SJSA1 (cell line): ENCODE measurements at regions not wholly inside any gene's neighbourhood (a gene's known extent, or its start where the extent isn't known, plus 50 kb on each side); places are given as distances from the start of the nearest gene placed in this dataset.
"Not testable (repeated sequence)": the region's sequence is repeated elsewhere in the genome, so short reads cannot be mapped to it uniquely, and the experiment has no call there.

ENCODE experiments used
- DNase-seq, 2 experiments: peaks; one replicate each; pipeline ENCODE4 v3.0.0-alpha.2; 2015 to 2020; ENCODE audit warnings: low spot score in 2 of 2, low read depth in 1 of 2
- H3K27ac ChIP-seq: fragments of 250-450 bp; sonication (Bioruptor Pico); 2 replicates; pipeline ENCODE4 v1.5.1; 2020; ENCODE audit warnings: mild to moderate bottlenecking, moderate library complexity
- H3K27me3 ChIP-seq: fragments of 250-450 bp; sonication (Bioruptor Pico); replicated peaks from 2 replicates; pipeline ENCODE4 v1.5.1; 2020; ENCODE audit warnings: mild to moderate bottlenecking, moderate library complexity
- H3K36me3 ChIP-seq: fragments of 250-450 bp; sonication (Bioruptor Pico); 2 replicates; pipeline ENCODE4 v1.5.1; 2020; ENCODE audit warnings: mild to moderate bottlenecking
- H3K4me1 ChIP-seq: fragments of 250-450 bp; sonication (Bioruptor Pico); replicated peaks from 2 replicates; pipeline ENCODE4 v1.6.1; 2021; ENCODE audit warnings: mild to moderate bottlenecking
- H3K4me3 ChIP-seq: fragments of 250-450 bp; sonication (Bioruptor Pico); 2 replicates; pipeline ENCODE4 v1.5.1; 2020; ENCODE audit warnings: mild to moderate bottlenecking
- H3K9me3 ChIP-seq: fragments of 250-450 bp; sonication (Bioruptor Pico); replicated peaks from 2 replicates; pipeline ENCODE4 v1.5.1; 2020; ENCODE audit warnings: mild to moderate bottlenecking

GRCh38 chr7:150087478-150087877, 213.7 kb downstream of the ATP6V0E2 start:
- not testable (repeated sequence) for H3K27me3 ChIP-seq, H3K4me1 ChIP-seq, H3K4me3 ChIP-seq, H3K27ac ChIP-seq, H3K9me3 ChIP-seq, DNase-seq, H3K36me3 ChIP-seq

GRCh38 chr7:150089139-150089538, 215.4 kb downstream of the ATP6V0E2 start:
- H3K27me3 ChIP-seq, H3K36me3 ChIP-seq, H3K9me3 ChIP-seq, H3K4me3 ChIP-seq, DNase-seq, H3K27ac ChIP-seq, H3K4me1 ChIP-seq: not testable (repeated sequence)

GRCh38 chr7:150090776-150091175, 217.0 kb downstream of the ATP6V0E2 start:
- DNase-seq, H3K27ac ChIP-seq, H3K27me3 ChIP-seq, H3K36me3 ChIP-seq, H3K4me3 ChIP-seq, H3K4me1 ChIP-seq, H3K9me3 ChIP-seq: not testable (repeated sequence)

GRCh38 chr7:150093897-150094296, 220.1 kb downstream of the ATP6V0E2 start:
- not testable (repeated sequence) for H3K4me3 ChIP-seq, H3K9me3 ChIP-seq, DNase-seq, H3K27ac ChIP-seq, H3K36me3 ChIP-seq, H3K4me1 ChIP-seq, H3K27me3 ChIP-seq

- H3K4me1 ChIP-seq, H3K36me3 ChIP-seq, H3K27ac ChIP-seq, DNase-seq, H3K9me3 ChIP-seq, H3K4me3 ChIP-seq, H3K27me3 ChIP-seq: not testable (repeated sequence)
These were observed 222.6 kb downstream of the ATP6V0E2 start for GRCh38 chr7:150096213-150096994.

DNA sequence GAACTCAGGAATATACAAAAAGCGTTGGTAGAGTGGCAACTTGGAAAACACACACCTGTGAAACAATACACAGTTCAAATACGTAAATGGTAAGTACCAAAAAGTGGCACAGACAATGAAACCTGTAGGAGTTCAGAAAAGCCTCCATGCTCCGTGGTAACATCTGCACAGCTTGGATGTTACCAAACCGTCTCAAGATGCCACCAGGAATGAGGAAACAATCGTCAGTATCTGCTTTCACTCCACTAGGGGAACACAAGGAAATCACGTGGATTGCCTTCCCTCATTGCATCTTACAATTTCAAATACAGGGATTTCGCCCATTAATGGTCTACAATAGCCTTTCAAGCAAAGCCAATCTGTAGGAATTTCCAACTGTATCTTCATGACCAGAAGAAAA, 224.6 kb upstream of the LRRC61 start:
- H3K27me3 ChIP-seq, H3K27ac ChIP-seq, H3K4me1 ChIP-seq, H3K36me3 ChIP-seq, DNase-seq, H3K4me3 ChIP-seq, H3K9me3 ChIP-seq: not testable (repeated sequence)

DNA sequence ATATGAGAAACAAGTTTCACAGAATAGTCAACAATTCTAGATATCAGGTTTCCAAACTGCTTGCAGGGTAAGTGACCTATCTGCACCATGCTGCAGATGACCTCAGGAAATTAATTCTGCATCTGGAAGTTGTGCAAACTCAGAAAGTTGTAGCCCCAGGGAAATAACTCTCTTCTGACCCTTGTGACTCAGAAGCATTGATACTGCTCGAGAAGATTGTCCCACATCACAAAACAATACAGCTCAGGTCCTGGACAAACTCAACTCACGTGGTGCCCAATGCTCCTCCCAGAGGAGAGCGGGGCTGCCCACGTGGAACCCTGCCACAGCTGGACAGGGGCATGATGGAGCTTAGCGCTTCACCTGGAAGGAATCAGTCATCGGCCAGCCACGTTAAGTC, 221.9 kb upstream of the LRRC61 start:
- not testable (repeated sequence) for H3K9me3 ChIP-seq, H3K4me3 ChIP-seq, H3K36me3 ChIP-seq, H3K27ac ChIP-seq, H3K27me3 ChIP-seq, DNase-seq, H3K4me1 ChIP-seq

DNA sequence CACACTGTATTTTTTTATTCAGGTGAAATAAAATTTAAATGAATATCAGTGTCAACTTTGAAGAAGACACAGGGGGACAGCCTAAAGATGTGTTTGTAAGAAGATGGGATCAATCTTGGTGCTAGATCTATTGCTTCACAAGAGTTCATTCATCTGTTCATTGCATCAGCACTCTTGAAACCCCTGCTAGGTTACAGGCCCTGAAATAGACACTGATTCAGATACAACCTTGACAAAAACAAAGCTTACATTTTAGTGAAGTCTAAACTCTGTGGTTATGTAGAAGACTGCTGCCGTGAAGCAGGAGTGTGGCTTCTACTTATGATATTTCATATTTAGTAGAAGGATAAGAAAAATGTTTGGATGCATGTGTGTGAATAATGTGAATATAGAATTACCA, 215.9 kb upstream of the LRRC61 start:
- H3K4me3 ChIP-seq, DNase-seq, H3K27me3 ChIP-seq, H3K36me3 ChIP-seq, H3K4me1 ChIP-seq, H3K27ac ChIP-seq, H3K9me3 ChIP-seq: not testable (repeated sequence)

- H3K27me3 ChIP-seq, H3K36me3 ChIP-seq, H3K4me1 ChIP-seq, DNase-seq, H3K4me3 ChIP-seq, H3K27ac ChIP-seq, H3K9me3 ChIP-seq: not testable (repeated sequence)
These were observed 212.8 kb upstream of the LRRC61 start for GRCh38 chr7:150110375-150110820.

DNA sequence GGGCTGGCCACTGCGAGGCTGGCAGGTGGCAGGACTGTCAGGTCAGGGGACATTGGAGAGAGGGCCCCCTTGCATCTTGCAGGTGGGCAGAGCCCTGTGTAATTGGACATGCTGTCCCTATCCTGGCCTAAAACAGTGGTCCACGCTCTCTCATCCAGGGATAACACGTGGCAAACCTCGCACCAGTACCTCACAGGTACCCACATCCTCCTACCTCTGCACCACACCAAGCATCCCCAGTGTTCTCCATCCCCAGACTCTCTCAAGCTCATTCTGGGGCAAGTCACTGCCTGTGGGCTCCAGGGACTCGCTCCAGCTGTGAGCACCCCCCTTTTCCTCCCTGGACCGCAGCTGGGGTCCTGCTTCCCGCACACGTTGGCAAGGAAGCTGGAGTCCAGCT, 212.3 kb upstream of the LRRC61 start:
- not testable (repeated sequence) for H3K27ac ChIP-seq, H3K27me3 ChIP-seq, H3K36me3 ChIP-seq, H3K4me3 ChIP-seq, DNase-seq, H3K9me3 ChIP-seq, H3K4me1 ChIP-seq

DNA sequence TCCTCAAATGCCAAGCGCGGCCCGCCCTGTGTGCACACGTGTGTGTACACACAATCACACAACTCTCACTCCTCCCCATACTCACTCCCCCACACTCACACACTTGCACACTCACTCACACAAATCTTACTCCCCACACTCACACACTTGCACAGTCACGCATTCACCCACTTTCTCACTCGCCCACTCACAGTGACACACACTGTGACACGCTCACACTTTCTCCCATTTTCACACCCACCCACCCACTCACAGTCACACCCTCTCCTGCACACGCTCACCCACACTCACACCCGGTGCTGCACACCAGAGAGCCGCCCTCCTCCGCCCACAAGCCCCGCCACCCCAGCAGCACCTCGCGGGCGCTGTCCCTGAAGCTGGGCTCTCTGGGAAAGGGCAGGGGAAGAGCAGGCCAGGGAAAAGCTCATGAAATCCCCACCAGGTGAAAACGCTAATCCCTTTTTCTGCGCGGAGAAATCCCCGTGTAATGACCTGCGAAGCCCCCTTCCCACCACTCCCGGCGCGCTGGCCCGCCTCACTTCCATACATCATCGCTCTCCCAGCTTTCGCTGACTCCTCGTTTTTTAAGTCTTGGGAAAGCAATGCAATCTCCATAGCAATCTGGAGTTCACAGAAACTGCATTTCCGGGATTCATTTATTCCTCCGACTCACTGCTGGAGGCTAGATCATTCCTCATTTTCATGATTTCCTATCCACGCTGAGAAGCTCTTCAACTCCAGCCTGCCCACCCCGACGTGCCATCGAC, 211.6 kb upstream of the LRRC61 start:
- DNase-seq, H3K4me3 ChIP-seq, H3K4me1 ChIP-seq, H3K27ac ChIP-seq, H3K36me3 ChIP-seq, H3K9me3 ChIP-seq, H3K27me3 ChIP-seq: not testable (repeated sequence)

DNA sequence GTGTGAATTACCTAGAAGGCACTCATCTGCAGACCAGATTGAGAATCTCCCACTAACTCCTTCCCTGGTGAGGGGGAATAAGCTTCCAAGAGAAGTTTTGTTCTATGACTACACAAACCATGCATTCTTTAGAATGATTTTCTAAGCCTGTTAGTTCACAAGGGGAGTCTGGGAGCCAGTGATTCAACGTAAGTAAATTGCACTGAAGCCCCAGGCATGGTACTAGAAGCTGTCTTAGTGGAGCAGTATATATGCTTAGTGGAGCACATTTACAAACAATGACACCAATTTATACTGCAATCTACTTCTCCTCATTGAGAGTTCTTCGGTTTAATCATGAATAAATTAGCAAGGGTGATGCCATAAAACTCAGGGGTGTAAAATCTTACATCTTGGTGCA, 209.9 kb upstream of the LRRC61 start:
- DNase-seq, H3K4me3 ChIP-seq, H3K27me3 ChIP-seq, H3K36me3 ChIP-seq, H3K4me1 ChIP-seq, H3K27ac ChIP-seq, H3K9me3 ChIP-seq: not testable (repeated sequence)

GRCh38 chr7:150114591-150114990, 208.6 kb upstream of the LRRC61 start:
- not testable (repeated sequence) for DNase-seq, H3K36me3 ChIP-seq, H3K4me1 ChIP-seq, H3K27me3 ChIP-seq, H3K9me3 ChIP-seq, H3K4me3 ChIP-seq, H3K27ac ChIP-seq

DNA sequence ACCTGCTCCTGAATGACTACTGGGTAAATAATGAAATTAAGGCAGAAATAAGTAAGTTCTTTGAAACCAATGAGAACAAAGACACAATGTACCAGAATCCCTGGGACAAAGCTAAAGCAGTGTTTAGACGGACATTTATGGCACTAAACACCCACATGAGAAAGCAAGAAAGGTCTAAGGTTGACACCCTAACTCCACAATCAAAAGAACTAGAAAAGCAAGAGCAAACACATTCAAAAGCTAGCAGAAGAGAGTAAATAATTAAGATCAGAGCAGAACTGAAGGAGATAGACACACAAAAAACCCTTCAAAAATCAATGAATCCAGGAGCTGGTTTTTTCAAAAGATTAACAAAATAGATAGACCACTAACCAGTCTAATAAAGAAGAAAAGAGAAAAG, 203.2 kb upstream of the LRRC61 start:
- not testable (repeated sequence) for H3K36me3 ChIP-seq, H3K4me3 ChIP-seq, H3K27me3 ChIP-seq, DNase-seq, H3K4me1 ChIP-seq, H3K27ac ChIP-seq, H3K9me3 ChIP-seq

DNA sequence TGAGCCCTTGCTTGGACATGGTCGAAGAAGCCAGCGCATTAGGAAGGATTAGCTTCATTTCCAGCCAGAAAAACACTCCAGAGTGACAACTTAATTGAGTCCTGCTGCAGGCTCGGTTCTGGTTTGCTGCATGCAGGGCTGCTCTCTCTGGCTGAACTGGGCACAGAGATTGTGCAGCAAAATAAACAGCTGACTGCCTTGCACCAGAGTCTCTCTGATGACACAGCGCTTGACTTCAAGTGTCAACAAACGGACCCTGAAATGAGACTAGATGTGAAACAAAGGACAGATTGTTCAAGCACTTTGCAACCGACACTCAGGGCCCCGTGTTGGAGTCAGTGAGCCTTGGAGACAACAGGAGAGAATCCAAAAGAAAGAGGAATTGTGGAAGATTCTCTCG, 197.3 kb upstream of the LRRC61 start:
- H3K4me3 ChIP-seq, H3K36me3 ChIP-seq, DNase-seq, H3K27me3 ChIP-seq, H3K4me1 ChIP-seq, H3K27ac ChIP-seq, H3K9me3 ChIP-seq: not testable (repeated sequence)
